Peyer's patch (tissue), 4 donors: ENCODE measurements at regions not wholly inside any gene's neighbourhood (a gene's known extent, or its start where the extent isn't known, plus 50 kb on each side); places are given as distances from the start of the nearest gene placed in this dataset.
"Not testable (repeated sequence)": the region's sequence is repeated elsewhere in the genome, so short reads cannot be mapped to it uniquely, and the experiment has no call there.

Experiments used
- POLR2A ChIP-seq, 2 donors: fragments of 450-650 bp; IDR thresholded peaks; one replicate each; pipeline ENCODE4 v1.5.1; 2017; ENCODE audit warnings: antibody characterized with exemption in 2 of 2, mild to moderate bottlenecking in 2 of 2, moderate library complexity in 2 of 2
- TF ChIP-seq, protein P1 (sequence below), 6 experiments: fragments of 450-650 bp in 4 of 6; fragments of 200-600 bp in 2 of 6; sonication (generic) in 1 of 6; IDR thresholded peaks; one replicate each; pipeline ENCODE4 v1.5.1; 2017 to 2019; ENCODE audit warnings: antibody characterized with exemption in 6 of 6, mild to moderate bottlenecking in 3 of 6, moderate library complexity in 1 of 6

DNA sequence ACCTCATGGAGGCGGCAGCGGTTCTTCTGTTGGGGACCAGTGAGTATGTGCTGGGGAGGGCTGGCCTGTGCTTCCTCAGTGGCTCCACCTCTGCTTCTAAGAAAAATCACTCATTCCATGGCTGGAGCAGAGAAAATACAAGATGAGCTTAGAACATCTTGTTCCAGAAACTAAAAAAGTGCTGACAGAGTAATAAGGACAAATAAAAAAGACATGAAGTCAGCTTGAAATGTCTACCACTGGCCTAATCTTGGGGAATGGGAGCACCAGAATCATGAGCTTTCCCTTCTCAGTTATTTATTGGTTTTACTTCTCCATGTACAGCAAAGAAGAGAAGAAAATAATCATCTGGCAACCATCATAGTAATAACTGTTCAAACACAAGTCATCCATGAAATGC is 81.1 kb upstream of the TEKT4 start:
- not testable (repeated sequence) for TF ChIP-seq POLR2A (IDR thresholded peaks at IDR 0.05)
- TF ChIP-seq, protein P1, sequence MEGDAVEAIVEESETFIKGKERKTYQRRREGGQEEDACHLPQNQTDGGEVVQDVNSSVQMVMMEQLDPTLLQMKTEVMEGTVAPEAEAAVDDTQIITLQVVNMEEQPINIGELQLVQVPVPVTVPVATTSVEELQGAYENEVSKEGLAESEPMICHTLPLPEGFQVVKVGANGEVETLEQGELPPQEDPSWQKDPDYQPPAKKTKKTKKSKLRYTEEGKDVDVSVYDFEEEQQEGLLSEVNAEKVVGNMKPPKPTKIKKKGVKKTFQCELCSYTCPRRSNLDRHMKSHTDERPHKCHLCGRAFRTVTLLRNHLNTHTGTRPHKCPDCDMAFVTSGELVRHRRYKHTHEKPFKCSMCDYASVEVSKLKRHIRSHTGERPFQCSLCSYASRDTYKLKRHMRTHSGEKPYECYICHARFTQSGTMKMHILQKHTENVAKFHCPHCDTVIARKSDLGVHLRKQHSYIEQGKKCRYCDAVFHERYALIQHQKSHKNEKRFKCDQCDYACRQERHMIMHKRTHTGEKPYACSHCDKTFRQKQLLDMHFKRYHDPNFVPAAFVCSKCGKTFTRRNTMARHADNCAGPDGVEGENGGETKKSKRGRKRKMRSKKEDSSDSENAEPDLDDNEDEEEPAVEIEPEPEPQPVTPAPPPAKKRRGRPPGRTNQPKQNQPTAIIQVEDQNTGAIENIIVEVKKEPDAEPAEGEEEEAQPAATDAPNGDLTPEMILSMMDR (IDR thresholded peaks at IDR 0.05) = not testable (repeated sequence)
